ENCODE measurements at regions not wholly inside any gene's neighbourhood (a gene's known extent, or its start where the extent isn't known, plus 50 kb on each side); places are given as distances from the start of the nearest gene placed in this dataset.

GRCh38 chr3:65045138-65045537, 357.3 kb upstream of the ADAMTS9 start:
- TF ChIP-seq EZH2 (IDR thresholded peaks at IDR 0.05) (no peak), POLR2AphosphoS5 (IDR thresholded peaks at IDR 0.05; ENCODE audit: borderline replicate concordance, low read depth, low read length) (no peak), FOXP2 (optimal IDR thresholded peaks at IDR 0.05; ENCODE audit: control extremely low read depth, extremely low read length, insufficient read depth) (no peak)

Data from SK-N-MC (cell line).